Right forelimb (tissue), 1 donor: ENCODE measurements at regions not wholly inside any gene's neighbourhood (a gene's known extent, or its start where the extent isn't known, plus 50 kb on each side); places are given as distances from the start of the nearest gene placed in this dataset.

Experiments used
- DNase-seq: peaks from one replicate; pipeline ENCODE4 v3.0.0-alpha.2; 2018

GRCh38 chr5:175808711-175809110 is 62.7 kb upstream of the CPLX2 start:
- no peak for DNase-seq

- DNase-seq = no peak
These were observed 61.8 kb upstream of the CPLX2 start for GRCh38 chr5:175809531-175810121.

DNA sequence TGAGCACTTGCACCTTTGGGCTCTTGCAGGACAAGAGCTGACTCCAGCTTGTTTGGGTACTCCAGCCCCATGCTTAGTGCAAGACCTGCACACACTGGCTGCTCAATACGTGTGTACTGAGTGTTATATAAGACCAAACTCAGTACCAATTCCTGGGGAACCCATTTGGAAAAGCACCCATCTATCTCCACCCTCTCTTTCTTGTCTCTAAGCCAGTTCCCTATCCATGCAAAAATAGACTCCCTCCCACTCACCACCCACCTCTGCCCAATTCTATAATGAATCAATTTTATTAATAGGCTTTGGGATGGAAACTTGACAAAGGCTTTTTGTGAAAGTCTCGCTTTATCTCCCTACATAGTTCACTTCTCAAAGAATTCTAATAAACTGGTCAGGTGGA is 60.9 kb upstream of the CPLX2 start:
- DNase-seq = no peak

- DNase-seq = no peak
These were observed 59.8 kb upstream of the CPLX2 start for GRCh38 chr5:175811589-175811988.

DNA sequence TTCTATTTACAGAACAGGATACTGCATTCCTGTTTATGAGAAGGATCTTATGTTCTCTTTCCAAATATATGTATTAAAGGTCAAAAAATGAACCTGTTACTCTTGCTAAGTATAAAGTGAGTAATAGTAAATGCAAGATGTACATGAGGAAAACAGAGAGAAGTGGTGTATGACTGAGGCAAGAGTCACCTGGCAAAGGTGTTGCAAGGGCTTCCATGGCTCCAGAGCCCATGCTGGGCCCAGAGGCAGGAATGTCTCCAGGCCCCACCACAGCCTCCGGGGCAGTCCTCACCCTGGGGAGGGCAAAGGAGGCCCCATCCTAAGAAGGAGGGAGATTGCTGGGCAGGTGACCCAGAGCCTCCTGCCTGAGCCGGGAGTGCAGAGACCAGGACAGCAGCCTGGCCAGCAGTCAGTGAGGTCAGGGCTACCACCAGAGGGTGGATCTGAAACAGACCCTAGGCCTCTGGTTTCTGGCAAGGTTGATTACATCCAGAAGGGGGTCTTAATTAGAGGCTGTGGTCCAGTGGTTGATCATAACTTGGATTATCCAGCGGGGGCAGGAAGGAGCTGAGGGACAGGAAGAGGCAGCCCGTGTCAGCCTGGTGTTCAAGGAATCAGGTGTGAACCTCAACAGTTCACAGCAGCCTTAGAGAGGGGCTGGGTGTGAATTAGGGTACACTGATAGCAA is 57.3 kb upstream of the CPLX2 start:
- DNase-seq = no peak

DNA sequence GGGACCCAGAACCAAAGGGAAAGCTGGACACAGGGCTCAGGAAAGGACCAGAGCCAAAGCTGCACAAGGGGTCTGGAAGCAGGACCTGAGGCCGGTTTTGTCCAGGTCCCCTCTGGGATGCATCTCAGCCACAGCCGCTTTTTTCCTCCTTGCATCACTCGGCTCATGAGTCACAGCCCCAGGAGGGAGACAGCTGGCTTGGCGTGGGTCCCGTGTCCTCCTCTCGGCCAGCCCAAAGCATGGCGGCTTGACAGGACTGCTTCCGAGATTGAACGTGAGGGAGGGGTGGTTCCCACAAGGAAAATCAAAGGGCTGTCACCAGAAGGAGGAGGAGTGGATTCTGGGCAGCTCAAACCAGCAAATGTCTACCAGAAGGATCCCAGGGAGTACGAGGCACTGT is 56.7 kb upstream of the CPLX2 start:
- no peak for DNase-seq

- no peak for DNase-seq
These were observed 56.1 kb upstream of the CPLX2 start for GRCh38 chr5:175815126-175815913.

- no peak for DNase-seq
These were observed 55.0 kb upstream of the CPLX2 start for GRCh38 chr5:175816348-175816747.

- no peak for DNase-seq
These were observed 52.3 kb upstream of the CPLX2 start for GRCh38 chr5:175819090-175819425.

GRCh38 chr5:175820230-175820629 is 51.1 kb upstream of the CPLX2 start:
- no peak for DNase-seq
